ENCODE measurements at regions not wholly inside any gene's neighbourhood (a gene's known extent, or its start where the extent isn't known, plus 50 kb on each side); places are given as distances from the start of the nearest gene placed in this dataset.
"Not testable (repeated sequence)": the region's sequence is repeated elsewhere in the genome, so short reads cannot be mapped to it uniquely, and the experiment has no call there.

GRCh38 chr1:66424530-66424929 lies 109.4 kb upstream of the SGIP1 start:
- TF ChIP-seq CTCF, POLR2A, POLR2AphosphoS5 (IDR thresholded peaks at IDR 0.05): not testable (repeated sequence)
